ENCODE measurements at regions not wholly inside any gene's neighbourhood (a gene's known extent, or its start where the extent isn't known, plus 50 kb on each side); places are given as distances from the start of the nearest gene placed in this dataset.

GRCh38 chr1:222202831-222203230, 345.1 kb downstream of the HHIPL2 start:
- Histone ChIP-seq H3K4me1 (ENCODE audit: control insufficient read depth, insufficient read depth, low read depth, low read length) (no peaks in the 10 kb centered on the region), H2BK120ac (ENCODE audit: low read depth, low read length) (no peak overlapping the region), H3K18ac (ENCODE audit: low read depth in 1 of 2, low read length in 2 of 2) (no peak overlapping the region), H3K9ac (ENCODE audit: low read length) (no peak overlapping the region), H2AK5ac (ENCODE audit: low read length, severe bottlenecking) (no peak overlapping the region), H3K79me1 (replicated peaks; ENCODE audit: low read length, poor library complexity, severe bottlenecking) (no peaks in the 10 kb centered on the region), H3K4me2 (ENCODE audit: low read length, poor library complexity, severe bottlenecking) (no peak overlapping the region), H2BK12ac (ENCODE audit: low read length in 2 of 2) (no peak overlapping the region), H2BK15ac (ENCODE audit: low read depth, poor library complexity, severe bottlenecking) (no peak overlapping the region), H3K23ac (ENCODE audit: low read length in 2 of 2) (no peak overlapping the region), H3K36me3 (ENCODE audit: control insufficient read depth in 1 of 2, insufficient read depth in 2 of 2, low read depth in 1 of 2, low read length in 2 of 2) (no peaks in the 10 kb centered on the region), H3K14ac (ENCODE audit: low read length in 2 of 2) (no peak overlapping the region), H3K4ac (ENCODE audit: low read depth in 1 of 2, low read length in 2 of 2) (no peak overlapping the region), H4K8ac (ENCODE audit: low read length) (no peak overlapping the region), H3K27me3 (ENCODE audit: control insufficient read depth in 1 of 2, insufficient read depth in 1 of 2, low read length in 2 of 2) (peaks cover 0 to 4% of the 10 kb centered on the region in 2 experiments), H2AFZ (ENCODE audit: low read depth, low read length) (no peak overlapping the region), H3K4me3 (ENCODE audit: insufficient read depth in 1 of 2, low read depth in 1 of 2, low read length in 2 of 2) (no peak overlapping the region), H2BK5ac (ENCODE audit: low read depth, low read length, poor library complexity, severe bottlenecking) (no peak overlapping the region), H4K91ac (ENCODE audit: low read length) (no peak overlapping the region), H3K9me3 (ENCODE audit: control insufficient read depth, low read length) (no peaks in the 10 kb centered on the region), H3K27ac (ENCODE audit: low read length, poor library complexity, severe bottlenecking) (no peak overlapping the region)
- no peak for DNase-seq
- WGBS, result 89% methylated on average over 2 of the region's 2 CpGs

DNA sequence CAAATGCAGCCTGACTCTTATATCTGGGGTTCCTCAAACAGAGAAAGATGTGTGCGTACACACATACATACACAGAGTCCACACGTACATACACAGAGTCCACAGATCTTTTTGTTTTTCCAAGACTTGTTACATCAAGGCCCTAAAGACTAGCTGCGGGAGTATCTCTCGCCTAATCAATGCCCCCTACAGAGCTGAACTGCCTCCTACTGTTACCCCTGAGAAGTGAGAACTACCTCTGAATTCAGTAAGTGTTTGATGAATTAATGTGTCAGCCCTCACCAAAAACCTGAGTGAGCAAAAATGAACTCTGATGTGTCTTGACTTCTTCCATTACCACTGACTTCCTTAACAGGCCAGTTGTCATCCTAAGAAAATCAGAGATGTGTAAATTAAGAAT, 351.2 kb downstream of the HHIPL2 start:
- Histone ChIP-seq H3K23ac (ENCODE audit: low read length in 2 of 2) (no peak overlapping the region), H3K27ac (ENCODE audit: low read length, poor library complexity, severe bottlenecking) (no peak overlapping the region), H3K79me1 (replicated peaks; ENCODE audit: low read length, poor library complexity, severe bottlenecking) (no peaks in the 10 kb centered on the region), H4K91ac (ENCODE audit: low read length) (no peak overlapping the region), H3K9ac (ENCODE audit: low read length) (no peak overlapping the region), H3K27me3 (ENCODE audit: control insufficient read depth in 1 of 2, insufficient read depth in 1 of 2, low read length in 2 of 2) (peaks cover 0 to 4% of the 10 kb centered on the region in 2 experiments), H2BK120ac (ENCODE audit: low read depth, low read length) (no peak overlapping the region), H2AK5ac (ENCODE audit: low read length, severe bottlenecking) (no peak overlapping the region), H2BK15ac (ENCODE audit: low read depth, poor library complexity, severe bottlenecking) (no peak overlapping the region), H2BK12ac (ENCODE audit: low read length in 2 of 2) (no peak overlapping the region), H2BK5ac (ENCODE audit: low read depth, low read length, poor library complexity, severe bottlenecking) (no peak overlapping the region), H3K4me2 (ENCODE audit: low read length, poor library complexity, severe bottlenecking) (no peak overlapping the region), H2AFZ (ENCODE audit: low read depth, low read length) (no peak overlapping the region), H3K4me1 (ENCODE audit: control insufficient read depth, insufficient read depth, low read depth, low read length) (no peaks in the 10 kb centered on the region), H4K8ac (ENCODE audit: low read length) (no peak overlapping the region), H3K4ac (ENCODE audit: low read depth in 1 of 2, low read length in 2 of 2) (no peak overlapping the region), H3K9me3 (ENCODE audit: control insufficient read depth, low read length) (peaks cover 4% of the 10 kb centered on the region), H3K36me3 (ENCODE audit: control insufficient read depth in 1 of 2, insufficient read depth in 2 of 2, low read depth in 1 of 2, low read length in 2 of 2) (no peaks in the 10 kb centered on the region), H3K18ac (ENCODE audit: low read depth in 1 of 2, low read length in 2 of 2) (no peak overlapping the region), H3K14ac (ENCODE audit: low read length in 2 of 2) (no peak overlapping the region), H3K4me3 (ENCODE audit: insufficient read depth in 1 of 2, low read depth in 1 of 2, low read length in 2 of 2) (no peak overlapping the region)
- WGBS, result 71% methylated on average over 3 of the region's 4 CpGs
- DNase-seq, result no peak

GRCh38 chr1:222196288-222196687, 351.6 kb downstream of the HHIPL2 start:
- no peak overlapping the region for H3K23ac ChIP-seq (ENCODE audit: low read length in 2 of 2)
- peaks cover 9% of the 10 kb centered on the region for H3K9me3 ChIP-seq (ENCODE audit: control insufficient read depth, low read length)
- H2AK5ac ChIP-seq (ENCODE audit: low read length, severe bottlenecking), result no peak overlapping the region
- no peak overlapping the region for H2BK12ac ChIP-seq (ENCODE audit: low read length in 2 of 2)
- H2BK15ac ChIP-seq (ENCODE audit: low read depth, poor library complexity, severe bottlenecking), result no peak overlapping the region
- no peak overlapping the region for H3K4me2 ChIP-seq (ENCODE audit: low read length, poor library complexity, severe bottlenecking)
- H3K4me1 ChIP-seq (ENCODE audit: control insufficient read depth, insufficient read depth, low read depth, low read length), result no peaks in the 10 kb centered on the region
- no peak overlapping the region for H3K18ac ChIP-seq (ENCODE audit: low read depth in 1 of 2, low read length in 2 of 2)
- H4K8ac ChIP-seq (ENCODE audit: low read length), result no peak overlapping the region
- no peak overlapping the region for H2AFZ ChIP-seq (ENCODE audit: low read depth, low read length)
- no peaks in the 10 kb centered on the region for H3K36me3 ChIP-seq (ENCODE audit: control insufficient read depth in 1 of 2, insufficient read depth in 2 of 2, low read depth in 1 of 2, low read length in 2 of 2)
- H3K9ac ChIP-seq (ENCODE audit: low read length), result no peak overlapping the region
- no peak overlapping the region for H2BK120ac ChIP-seq (ENCODE audit: low read depth, low read length)
- H4K91ac ChIP-seq (ENCODE audit: low read length), result no peak overlapping the region
- no peak for DNase-seq
- H3K79me1 ChIP-seq (replicated peaks; ENCODE audit: low read length, poor library complexity, severe bottlenecking), result no peaks in the 10 kb centered on the region
- no peak overlapping the region for H3K4ac ChIP-seq (ENCODE audit: low read depth in 1 of 2, low read length in 2 of 2)
- peaks cover 0 to 4% of the 10 kb centered on the region in 2 experiments for H3K27me3 ChIP-seq (ENCODE audit: control insufficient read depth in 1 of 2, insufficient read depth in 1 of 2, low read length in 2 of 2)
- H3K4me3 ChIP-seq (ENCODE audit: insufficient read depth in 1 of 2, low read depth in 1 of 2, low read length in 2 of 2), result no peak overlapping the region
- H3K14ac ChIP-seq (ENCODE audit: low read length in 2 of 2), result no peak overlapping the region
- no peak overlapping the region for H3K27ac ChIP-seq (ENCODE audit: low read length, poor library complexity, severe bottlenecking)
- no peak overlapping the region for H2BK5ac ChIP-seq (ENCODE audit: low read depth, low read length, poor library complexity, severe bottlenecking)

DNA sequence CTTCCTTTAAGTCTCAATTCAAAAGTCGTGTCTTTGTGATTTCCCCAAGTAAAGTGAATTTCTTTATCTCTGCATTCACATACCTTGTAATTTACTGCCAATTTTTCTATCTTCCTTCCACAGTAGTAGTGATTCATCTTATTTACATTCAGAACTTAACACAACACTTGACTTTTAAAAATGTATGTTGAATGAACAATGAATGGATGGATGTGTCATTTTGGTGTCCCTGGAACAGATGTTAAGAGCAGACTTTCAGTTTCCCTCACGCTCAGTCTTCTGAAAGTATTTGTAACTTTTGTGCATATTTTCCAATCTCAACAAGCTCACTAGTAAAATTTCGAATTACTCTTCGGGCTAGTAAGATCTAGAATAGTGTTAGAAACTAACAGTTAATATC, 352.0 kb downstream of the HHIPL2 start:
- H3K4me3 ChIP-seq (ENCODE audit: insufficient read depth in 1 of 2, low read depth in 1 of 2, low read length in 2 of 2), result no peak overlapping the region
- no peak overlapping the region for H2BK12ac ChIP-seq (ENCODE audit: low read length in 2 of 2)
- H3K23ac ChIP-seq (ENCODE audit: low read length in 2 of 2), result no peak overlapping the region
- no peak overlapping the region for H3K14ac ChIP-seq (ENCODE audit: low read length in 2 of 2)
- no peak overlapping the region for H2AK5ac ChIP-seq (ENCODE audit: low read length, severe bottlenecking)
- no peak overlapping the region for H2BK5ac ChIP-seq (ENCODE audit: low read depth, low read length, poor library complexity, severe bottlenecking)
- whole genome bisulfite sequencing, result 73% methylated on average over 1 of the region's 4 CpGs
- peak; percentile 8 for DNase-seq
- H3K4ac ChIP-seq (ENCODE audit: low read depth in 1 of 2, low read length in 2 of 2), result no peak overlapping the region
- no peaks in the 10 kb centered on the region for H3K36me3 ChIP-seq (ENCODE audit: control insufficient read depth in 1 of 2, insufficient read depth in 2 of 2, low read depth in 1 of 2, low read length in 2 of 2)
- no peak overlapping the region for H2BK120ac ChIP-seq (ENCODE audit: low read depth, low read length)
- no peak overlapping the region for H2AFZ ChIP-seq (ENCODE audit: low read depth, low read length)
- H4K8ac ChIP-seq (ENCODE audit: low read length), result no peak overlapping the region
- no peaks in the 10 kb centered on the region for H3K79me1 ChIP-seq (replicated peaks; ENCODE audit: low read length, poor library complexity, severe bottlenecking)
- peaks cover 11% of the 10 kb centered on the region for H3K9me3 ChIP-seq (ENCODE audit: control insufficient read depth, low read length)
- H3K4me2 ChIP-seq (ENCODE audit: low read length, poor library complexity, severe bottlenecking), result no peak overlapping the region
- H3K18ac ChIP-seq (ENCODE audit: low read depth in 1 of 2, low read length in 2 of 2), result no peak overlapping the region
- H3K9ac ChIP-seq (ENCODE audit: low read length), result no peak overlapping the region
- no peak overlapping the region for H3K27ac ChIP-seq (ENCODE audit: low read length, poor library complexity, severe bottlenecking)
- no peak overlapping the region for H4K91ac ChIP-seq (ENCODE audit: low read length)
- H3K27me3 ChIP-seq (ENCODE audit: control insufficient read depth in 1 of 2, insufficient read depth in 1 of 2, low read length in 2 of 2), result peaks cover 0 to 4% of the 10 kb centered on the region in 2 experiments
- no peaks in the 10 kb centered on the region for H3K4me1 ChIP-seq (ENCODE audit: control insufficient read depth, insufficient read depth, low read depth, low read length)
- H2BK15ac ChIP-seq (ENCODE audit: low read depth, poor library complexity, severe bottlenecking), result no peak overlapping the region

Measured in mesenchymal stem cell (in vitro differentiated cells and primary cell).